Heart right ventricle (tissue), 16 donors: ENCODE measurements at regions not wholly inside any gene's neighbourhood (a gene's known extent, or its start where the extent isn't known, plus 50 kb on each side); places are given as distances from the start of the nearest gene placed in this dataset.

ENCODE experiments used
- ATAC-seq, 8 donors: fragments of 200-7000 bp; cut with Tn5 transposase; one replicate each; pipeline ENCODE4 v1.9.1; 2020; ENCODE audit warnings: mild to moderate bottlenecking in 8 of 8, moderate library complexity in 8 of 8, moderate number of reproducible peaks in 1 of 8
- DNase-seq, 2 donors: peaks; one replicate each; pipeline ENCODE4 v3.0.0-alpha.2; 2020
- H3K27ac ChIP-seq, 10 donors: fragments of 200-600 bp; sonication (generic) in 2 of 10; one replicate each; pipeline versions ENCODE4 v1.5.0 to v1.8.0; 2020 to 2022; ENCODE audit warnings: mild to moderate bottlenecking in 3 of 10
- H3K27me3 ChIP-seq, 7 donors: fragments of 200-600 bp; one replicate each; pipeline ENCODE4 v1.8.0; 2021 to 2022; ENCODE audit warnings: mild to moderate bottlenecking in 2 of 7
- H3K36me3 ChIP-seq, 9 donors: fragments of 200-600 bp; sonication (generic) in 1 of 9; one replicate each; pipeline versions ENCODE4 v1.5.0 to v1.8.0; 2020 to 2022; ENCODE audit warnings: mild to moderate bottlenecking in 2 of 9
- H3K4me1 ChIP-seq, 9 donors: fragments of 200-600 bp; sonication (generic) in 1 of 9; one replicate each; pipeline versions ENCODE4 v1.5.0 to v1.8.0; 2020 to 2022; ENCODE audit warnings: mild to moderate bottlenecking in 4 of 9
- H3K4me3 ChIP-seq, 10 donors: fragments of 200-600 bp; sonication (generic) in 2 of 10; one replicate each; pipeline versions ENCODE4 v1.5.0 to v1.8.0; 2020 to 2022; ENCODE audit warnings: mild to moderate bottlenecking in 7 of 10, moderate library complexity in 2 of 10
- H3K9me3 ChIP-seq, 11 donors: fragments of 200-600 bp in 10 of 11; sonication (generic) in 2 of 11; one replicate each; pipeline versions ENCODE4 v1.5.0 to v1.8.0; 2013 to 2022; ENCODE audit warnings: mild to moderate bottlenecking in 2 of 11, control low read depth in 1 of 11, moderate library complexity in 1 of 11
- CTCF ChIP-seq, 9 donors: fragments of 200-600 bp; sonication (generic) in 2 of 9; IDR thresholded peaks; one replicate each; pipeline versions ENCODE4 v1.5.0 to v1.8.0; 2021 to 2022; ENCODE audit warnings: antibody characterized with exemption in 9 of 9, mild to moderate bottlenecking in 5 of 9, moderate library complexity in 1 of 9
- WGBS, 2 donors: extraction: QIAGEN DNeasy Blood & Tissue Kit; methylation state at CpG; one replicate each; pipeline ENCODE4 v1.1.7; 2013; ENCODE audit warnings: inconsistent platforms in 1 of 2; 5-methylcytosine and 5-hydroxymethylcytosine counted together
- intact Hi-C, 10 donors: fragments of 100-400 bp; cut with DNase I; formaldehyde crosslinking; loops; one replicate each; pipeline versions ENCODE4 v1.11.1 to v1.14.2; 2022
- donor health status: Arrhythmogenic right ventricular cardiomyopathy.
- donor health status: ischemic (EF 13 %, LVEDD 7.1; RV severe dilation, severe dysfunction).
- donor health status: healthy with polysubstance abuse.
- donor health status: DM: no; HTN: yes; CAD: no.
- donor health status: DM: no; HTN: no; CAD: no.
- donor health status: ischemic (EF 25% LVEDD 6.9; RV normal size, moderate dysfunction).
- donor health status: ischemic (EF 25% LVEDD 5.7; RV mildly dilated, moderate dysfunction).
- donor health status: healthy.
- donor health status: DM: yes; HTN: yes; CAD: no.
- donor health status: Ischemic cardiomyopathy.
- donor health status: ischemic (EF 35%, LVEDD 5.7; RV mildly dilated, moderate dysfunction).
- donor health status: nonischemic (EF 11% LVEDD 7.7; RV severe dilation, severe dysfunction).
- donor health status: DM: yes; HTN: yes; CAD: no.
- donor health status: PGD.
- donor health status: ischemic (EF 29% LVEDD 5.4; RV normal size, mild dysfunction).
- donor health status: nonischemic (EF 23%, LVEDD 6.1; RV moderate dilation, normal function).

GRCh38 chr14:87017335-87017734 lies 975.6 kb downstream of the GALC start:
- DNase-seq (no peak), ATAC-seq (no peak)
- WGBS, 2 donors = 48 to 60% methylated on average over 2 of the region's 2 CpGs
- intact Hi-C loops = no loop called here
- no peaks in the 10 kb centered on the region for H3K36me3 ChIP-seq
- peaks cover 0 to 13% (median 0%) of the 10 kb centered on the region in 11 donors for H3K9me3 ChIP-seq
- no peak overlapping the region for H3K27ac ChIP-seq
- no peaks in the 10 kb centered on the region for H3K4me1 ChIP-seq
- no peak overlapping the region for H3K4me3 ChIP-seq
- TF ChIP-seq CTCF (IDR thresholded peaks at IDR 0.05) = no peak
- H3K27me3 ChIP-seq = no peaks in the 10 kb centered on the region

- WGBS, 2 donors = 72 to 74% methylated on average over 3 of the region's 3 CpGs
- H3K4me1 ChIP-seq = no peaks in the 10 kb centered on the region
- no peak for TF ChIP-seq CTCF (IDR thresholded peaks at IDR 0.05)
Observed at GRCh38 chr14:87014856-87015255, 978.1 kb downstream of the GALC start.

GRCh38 chr14:87013583-87013982 lies 979.4 kb downstream of the GALC start:
- H3K27me3 ChIP-seq = no peaks in the 10 kb centered on the region
- H3K4me1 ChIP-seq = no peaks in the 10 kb centered on the region
- H3K4me3 ChIP-seq = no peak overlapping the region
- 64 to 79% methylated on average over 2 of the region's 2 CpGs for WGBS, 2 donors
- no peak for DNase-seq
- no peaks in the 10 kb centered on the region for H3K9me3 ChIP-seq
- intact Hi-C loops = no loop called here
- no peak for TF ChIP-seq CTCF (IDR thresholded peaks at IDR 0.05)
- no peaks in the 10 kb centered on the region for H3K36me3 ChIP-seq
- ATAC-seq = no peak
- no peak overlapping the region for H3K27ac ChIP-seq

More at GRCh38 chr14:87014856-87015255, 978.1 kb downstream of the GALC start:
- H3K9me3 ChIP-seq = no peaks in the 10 kb centered on the region
- H3K36me3 ChIP-seq = no peaks in the 10 kb centered on the region
- ATAC-seq (no peak), DNase-seq (no peak)
- no peaks in the 10 kb centered on the region for H3K27me3 ChIP-seq
- no peak overlapping the region for H3K27ac ChIP-seq
- intact Hi-C loops = no loop called here
- H3K4me3 ChIP-seq = no peak overlapping the region

GRCh38 chr14:87008965-87009364 lies 984.0 kb downstream of the GALC start:
- 85 to 100% methylated on average over 1 of the region's 1 CpG for WGBS, 2 donors
- DNase-seq (no peak), ATAC-seq (no peak)
- no peaks in the 10 kb centered on the region for H3K27me3 ChIP-seq
- no peak for TF ChIP-seq CTCF (IDR thresholded peaks at IDR 0.05)
- H3K4me1 ChIP-seq = no peaks in the 10 kb centered on the region
- peaks cover 0 to 16% (median 0%) of the 10 kb centered on the region in 11 donors for H3K9me3 ChIP-seq
- no peaks in the 10 kb centered on the region for H3K36me3 ChIP-seq
- no peak overlapping the region for H3K27ac ChIP-seq
- H3K4me3 ChIP-seq = no peak overlapping the region
- intact Hi-C loops = no loop called here
